Left ventricle myocardium superior (tissue), 1 donor: ENCODE measurements at regions not wholly inside any gene's neighbourhood (a gene's known extent, or its start where the extent isn't known, plus 50 kb on each side); places are given as distances from the start of the nearest gene placed in this dataset.

Experiments
- ATAC-seq: fragments of 200-7000 bp; cut with Tn5 transposase; one replicate; pipeline ENCODE4 v1.9.1; 2020; ENCODE audit warnings: mild to moderate bottlenecking, moderate library complexity
- DNase-seq: peaks from one replicate; pipeline ENCODE4 v3.0.0-alpha.2; 2020
- intact Hi-C: fragments of 100-400 bp; cut with micrococcal nuclease; formaldehyde crosslinking; loops from one replicate; pipeline ENCODE4 v1.11.0; 2022
- donor health status: DM: no; HTN: yes; CAD: no; lungs with severe emphysema.

DNA sequence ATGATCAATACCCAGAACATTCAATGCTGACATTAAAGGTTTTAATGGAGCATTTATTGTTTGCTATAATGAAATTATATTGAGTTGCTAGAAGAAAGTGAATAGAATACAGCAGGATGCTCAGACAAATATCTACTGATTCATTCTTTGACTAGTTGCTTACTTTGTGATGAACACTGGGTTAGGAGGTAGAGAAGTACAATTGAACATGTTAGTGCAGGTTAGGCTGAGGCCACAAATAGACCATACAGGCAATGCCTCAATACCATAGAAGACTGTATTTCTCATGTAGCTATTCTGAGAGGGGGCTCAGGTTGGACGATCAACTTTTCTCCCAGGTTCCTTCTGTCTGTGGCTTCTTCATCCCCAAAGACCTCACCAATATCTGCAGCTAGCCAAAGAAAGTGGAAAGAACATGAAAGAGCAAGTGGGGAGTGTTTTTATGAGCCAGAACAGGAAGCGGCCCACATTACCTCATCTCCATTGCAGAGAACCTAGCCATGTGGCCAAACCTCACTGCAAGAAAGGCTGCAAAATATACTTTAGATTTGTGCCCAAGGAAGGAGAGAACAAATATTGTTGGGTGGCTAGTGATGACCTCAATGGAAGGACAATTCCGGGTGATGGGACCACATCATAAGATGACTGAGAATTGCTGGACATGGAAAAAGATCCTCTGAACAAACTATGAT is 180.3 kb upstream of the GATB start:
- ATAC-seq = no peak
- no peak for DNase-seq
- intact Hi-C loops = no loop called here

DNA sequence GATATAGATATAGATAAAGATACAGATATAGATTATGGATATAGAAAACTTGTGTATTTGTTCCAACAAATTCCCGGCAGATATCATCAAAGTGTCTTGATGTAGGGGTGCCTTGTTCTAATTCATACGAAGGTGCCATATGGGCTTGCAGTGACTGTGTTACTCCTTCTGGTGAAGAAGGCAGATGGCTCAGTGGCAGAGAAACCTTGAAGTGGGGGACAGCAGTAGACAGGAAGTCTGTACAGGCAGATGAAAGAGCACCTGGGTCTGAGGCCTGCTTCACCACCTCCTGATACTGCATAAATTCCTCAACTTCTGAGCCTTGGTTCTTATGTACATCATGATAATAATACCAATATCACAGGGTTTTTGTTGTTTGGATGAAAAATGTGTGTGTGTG is 179.5 kb upstream of the GATB start:
- ATAC-seq (no peak), DNase-seq (no peak)
- intact Hi-C loops = no loop called here

DNA sequence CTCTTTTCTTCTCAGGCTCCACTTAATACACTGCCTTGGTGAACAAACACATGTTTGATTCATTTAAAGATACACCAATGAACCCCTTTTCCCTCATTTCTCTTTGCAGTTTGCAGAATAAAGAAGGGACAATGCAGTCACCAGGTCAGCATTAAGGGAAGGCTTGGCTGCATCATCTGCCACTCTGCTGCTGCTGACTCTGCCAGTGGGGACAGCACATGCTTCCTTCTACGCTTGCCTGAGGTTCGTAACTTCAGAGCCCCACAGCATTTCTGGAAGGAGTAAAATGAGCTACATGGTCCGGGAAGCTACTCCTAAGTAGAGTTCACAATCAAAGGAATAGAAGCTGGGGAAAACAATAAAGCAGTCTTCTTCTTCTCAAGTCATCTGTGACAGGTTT is 178.9 kb upstream of the GATB start:
- intact Hi-C loops = no loop called here
- ATAC-seq = peak; percentile 56
- no peak for DNase-seq

DNA sequence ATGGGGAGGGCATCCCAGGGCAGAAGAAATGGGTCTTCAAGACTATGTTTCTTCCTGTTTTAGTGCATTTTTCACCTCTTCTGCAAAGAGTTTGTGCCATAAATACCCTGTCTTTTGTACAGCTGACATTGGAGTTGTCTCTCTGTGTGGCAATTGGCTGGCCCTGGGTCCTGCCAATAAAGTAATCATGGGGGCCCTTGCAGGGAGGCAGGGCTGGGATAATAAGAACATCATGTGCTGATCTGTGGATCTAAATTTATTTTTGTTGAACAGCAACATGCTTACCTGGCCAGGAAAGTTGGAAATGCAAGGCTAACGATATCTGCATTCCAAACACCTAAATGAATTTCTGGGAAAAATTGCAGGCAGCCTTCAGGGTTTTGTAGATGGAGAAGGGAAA is 174.6 kb upstream of the GATB start:
- no peak for DNase-seq
- intact Hi-C loops = no loop called here
- ATAC-seq = no peak

DNA sequence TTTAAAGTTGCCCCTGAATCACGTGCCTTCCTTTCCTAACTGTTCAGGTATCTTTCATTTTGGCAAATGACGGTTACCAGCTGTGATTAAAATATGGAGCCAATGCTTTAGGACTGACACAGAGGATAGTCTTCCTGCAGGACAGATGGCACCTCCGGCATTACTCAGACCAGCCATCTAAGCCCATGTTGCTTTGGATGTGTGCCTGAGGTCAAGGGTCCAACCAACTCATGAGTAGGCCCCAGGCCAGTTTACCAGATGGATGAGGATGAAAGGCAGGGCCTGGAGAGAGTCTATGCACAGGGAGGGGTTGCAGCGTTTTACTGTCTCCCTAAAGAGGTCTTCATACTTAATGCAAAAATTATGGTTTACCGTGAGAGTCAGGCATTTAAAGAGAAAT is 174.0 kb upstream of the GATB start:
- no peak for ATAC-seq
- DNase-seq = no peak
- intact Hi-C loops = no loop called here

DNA sequence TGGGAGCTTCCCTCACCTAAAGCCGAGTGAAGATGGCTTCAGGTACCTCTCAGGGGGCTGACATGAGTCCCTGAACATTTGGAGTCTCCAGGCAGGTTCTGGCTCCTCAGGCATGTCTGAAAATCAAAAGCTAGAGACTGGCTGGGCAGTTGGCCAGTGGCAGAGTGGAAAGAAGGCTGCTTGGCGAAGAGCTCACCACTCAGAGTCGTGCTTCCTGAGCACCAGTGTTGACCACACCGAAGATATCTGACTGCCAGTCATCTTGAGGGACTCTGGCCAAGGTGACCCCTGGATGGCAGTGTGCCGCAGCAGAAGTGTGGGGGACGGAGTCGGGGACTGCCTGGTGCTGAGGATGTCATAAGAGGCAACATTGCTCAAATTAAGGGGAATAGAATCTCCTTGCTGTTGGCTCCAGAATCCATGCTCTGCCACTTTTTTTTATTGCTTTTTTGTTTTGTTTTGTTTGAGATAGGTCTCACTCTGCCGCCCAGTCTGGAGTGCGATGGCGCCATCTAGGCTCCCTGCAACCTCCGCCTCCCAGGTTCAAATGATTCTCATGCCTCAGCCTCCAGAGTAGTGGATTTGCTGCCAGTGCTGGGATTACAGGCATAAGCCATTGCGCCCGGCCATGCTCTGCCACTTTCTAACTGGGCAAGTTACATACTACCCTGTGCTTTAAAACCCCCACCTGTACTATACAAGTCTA is 172.5 kb upstream of the GATB start:
- ATAC-seq = peak; percentile 70
- intact Hi-C loops = no loop called here

DNA sequence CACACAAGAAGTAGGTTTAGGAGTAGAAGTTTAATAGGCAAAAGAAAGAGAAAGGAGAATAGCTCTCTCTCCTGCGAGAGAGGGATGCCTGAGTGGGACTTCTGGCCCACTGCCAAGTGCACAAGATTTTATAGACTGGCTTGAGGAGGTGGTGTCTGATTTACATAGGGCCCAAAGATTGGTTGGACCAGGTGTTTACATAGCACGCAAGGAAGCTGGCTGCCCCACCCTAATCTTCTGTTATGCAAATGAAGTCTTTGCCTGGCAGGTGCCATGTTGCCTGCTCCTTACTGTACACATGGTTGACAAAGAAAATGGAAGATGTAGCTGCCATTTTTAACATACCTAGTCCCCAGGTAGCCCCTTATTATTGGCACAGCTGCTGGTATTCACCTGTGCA is 170.8 kb upstream of the GATB start:
- no peak for DNase-seq
- intact Hi-C loops = no loop called here
- no peak for ATAC-seq

More for the DNA sequence above, 172.5 kb upstream of the GATB start:
- peak; percentile 30 for DNase-seq

DNA sequence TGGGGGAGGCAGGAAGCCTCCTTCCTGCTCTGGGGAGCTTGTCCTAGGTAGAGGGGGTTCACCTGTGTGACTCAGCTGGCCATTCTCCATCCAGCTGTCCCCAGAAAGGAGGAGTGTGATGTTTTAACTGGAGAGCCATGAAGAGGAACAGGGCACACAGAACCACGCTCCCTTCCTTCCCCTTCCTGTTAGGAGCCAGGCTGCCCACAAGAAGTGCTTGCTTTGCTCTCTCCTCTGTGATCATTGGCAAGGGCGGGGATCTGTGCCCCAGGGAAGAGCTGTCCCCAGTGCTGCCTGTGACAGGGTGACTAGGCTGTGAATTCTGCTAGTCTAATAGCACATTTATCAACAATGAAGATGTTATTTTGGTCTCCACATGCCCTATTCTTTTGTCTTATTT is 169.6 kb upstream of the GATB start:
- peak; percentile 66 for ATAC-seq
- DNase-seq = peak; percentile 35
- intact Hi-C loops = no loop called here

DNA sequence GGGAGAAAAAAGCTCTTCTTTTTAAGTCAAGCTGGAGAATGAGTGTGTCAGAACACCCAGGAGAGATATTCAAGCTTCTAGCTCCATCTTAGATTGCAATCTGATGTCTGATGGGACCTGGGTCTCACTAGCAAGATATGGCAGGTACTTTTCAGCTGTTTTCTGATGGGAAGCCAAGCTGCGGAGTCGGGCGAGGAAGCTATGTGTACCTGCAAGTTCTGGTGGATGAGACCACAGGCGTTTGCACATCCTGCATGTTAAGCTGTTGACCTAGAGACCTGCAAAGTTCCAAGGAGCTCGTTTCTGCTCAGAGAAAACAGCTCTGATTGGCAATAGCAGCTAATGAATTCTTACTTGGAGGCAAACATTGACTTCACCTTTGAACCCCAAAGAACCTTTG is 167.3 kb upstream of the GATB start:
- no peak for ATAC-seq
- DNase-seq = no peak

DNA sequence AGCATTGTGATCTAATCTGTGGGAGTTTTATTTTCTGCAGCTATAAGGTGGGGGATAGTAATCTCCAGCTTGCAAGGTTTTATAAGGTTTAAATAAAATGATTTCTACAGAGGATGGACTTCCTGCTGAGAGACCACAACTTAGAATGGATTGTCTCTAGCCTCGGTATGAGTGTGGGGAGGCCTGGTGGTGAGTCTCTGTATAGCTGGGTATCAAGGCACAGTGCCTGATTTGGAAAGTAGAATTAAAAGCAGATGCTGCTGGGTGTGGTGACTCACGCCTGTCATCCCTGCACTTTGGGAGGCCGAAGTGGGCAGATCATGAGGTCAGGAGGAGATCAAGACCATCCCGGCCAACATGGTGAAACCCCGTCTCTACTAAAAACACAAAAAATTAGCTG is 162.0 kb upstream of the GATB start:
- no peak for ATAC-seq
- no peak for DNase-seq
- intact Hi-C loops = no loop called here

More for the DNA sequence above, 167.3 kb upstream of the GATB start:
- intact Hi-C loops = no loop called here

DNA sequence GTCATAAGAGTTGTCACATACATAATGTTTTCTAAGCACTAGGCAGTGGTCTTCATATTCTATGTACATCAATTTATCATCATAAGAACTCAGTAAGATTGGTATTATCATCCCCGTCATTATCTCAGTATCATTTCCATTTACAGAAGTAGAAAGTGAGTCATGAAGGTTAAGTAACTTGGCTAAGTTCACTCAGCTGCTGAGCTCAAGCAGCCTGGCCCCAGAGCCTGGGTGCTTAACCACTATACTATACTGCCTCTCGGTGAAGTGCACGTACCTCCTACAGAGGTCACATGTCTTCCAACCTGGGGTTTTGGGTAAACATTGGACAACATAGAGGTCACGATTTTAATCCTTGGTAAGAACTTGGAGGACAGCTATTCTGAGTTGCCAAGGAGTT is 161.5 kb upstream of the GATB start:
- ATAC-seq = no peak

DNA sequence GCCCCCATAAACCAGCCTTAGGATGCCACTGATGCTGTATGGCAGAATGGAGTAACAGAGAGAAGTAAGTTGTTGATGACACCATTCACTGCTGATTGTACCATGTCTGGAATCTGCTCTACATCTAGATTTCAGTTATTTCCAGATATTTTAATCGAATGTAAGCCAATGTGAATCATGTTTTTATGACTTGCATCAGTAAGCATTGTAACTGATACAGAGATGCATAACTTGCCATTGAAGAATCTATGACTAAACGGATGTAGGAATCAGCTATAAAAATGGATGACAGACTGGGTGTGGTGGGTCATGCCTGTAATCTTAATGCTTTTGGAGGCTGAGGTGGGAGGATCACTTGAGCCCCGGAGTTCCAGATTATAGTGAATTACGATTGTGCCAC is 161.0 kb upstream of the GATB start:
- ATAC-seq = no peak
- no peak for DNase-seq

More for the DNA sequence above, 161.5 kb upstream of the GATB start:
- intact Hi-C loops = no loop called here
- no peak for DNase-seq

DNA sequence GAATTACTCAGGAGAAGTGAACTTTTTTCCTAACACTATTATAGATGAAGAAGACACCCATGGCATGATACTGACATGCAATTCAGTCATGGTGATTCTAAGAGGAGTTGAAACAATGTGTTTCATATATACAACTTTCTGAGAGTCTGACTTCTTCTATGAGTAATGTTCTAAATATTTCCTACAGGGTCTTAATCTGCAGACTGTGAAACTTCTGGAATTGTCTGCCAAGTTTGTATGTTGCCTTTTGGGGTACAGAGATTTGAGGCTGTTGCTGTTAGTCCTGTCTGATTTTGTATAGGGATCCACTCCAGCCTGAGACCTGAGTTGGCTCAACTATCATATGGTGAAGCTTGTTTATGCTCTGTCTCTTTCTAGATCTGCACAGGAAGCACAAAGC is 160.6 kb upstream of the GATB start:
- intact Hi-C loops = no loop called here
- DNase-seq (no peak), ATAC-seq (no peak)

More for the DNA sequence above, 161.0 kb upstream of the GATB start:
- intact Hi-C loops = no loop called here

DNA sequence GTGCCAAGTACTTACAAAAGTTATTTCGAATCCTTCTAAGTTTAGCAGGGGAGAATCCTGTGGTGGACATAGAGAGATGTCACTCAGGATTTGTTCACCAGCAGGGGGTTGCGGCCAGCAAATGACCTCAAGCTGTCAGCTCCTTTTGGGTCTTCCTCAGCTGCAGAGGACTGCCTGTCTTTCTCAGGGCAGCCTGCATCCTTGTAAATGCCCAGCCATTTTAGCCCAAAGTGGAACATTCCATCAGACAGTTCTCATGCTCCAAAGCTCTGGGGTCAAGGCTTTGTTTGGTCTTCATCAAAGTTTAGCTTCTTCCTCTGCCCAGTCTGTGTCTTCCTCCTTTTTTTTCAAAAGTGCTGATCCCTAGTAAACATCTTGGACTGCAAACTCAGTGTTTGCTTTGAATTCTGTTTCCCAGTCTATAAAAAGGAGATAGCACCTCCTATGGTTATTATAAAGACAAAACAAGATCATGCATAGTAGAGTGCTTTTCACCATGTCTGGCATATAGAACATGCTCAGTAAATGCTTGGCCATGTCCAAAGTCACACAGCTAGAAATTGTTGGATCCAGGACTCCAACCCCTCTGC is 156.4 kb upstream of the GATB start:
- ATAC-seq (no peak), DNase-seq (no peak)
- intact Hi-C loops = no loop called here

DNA sequence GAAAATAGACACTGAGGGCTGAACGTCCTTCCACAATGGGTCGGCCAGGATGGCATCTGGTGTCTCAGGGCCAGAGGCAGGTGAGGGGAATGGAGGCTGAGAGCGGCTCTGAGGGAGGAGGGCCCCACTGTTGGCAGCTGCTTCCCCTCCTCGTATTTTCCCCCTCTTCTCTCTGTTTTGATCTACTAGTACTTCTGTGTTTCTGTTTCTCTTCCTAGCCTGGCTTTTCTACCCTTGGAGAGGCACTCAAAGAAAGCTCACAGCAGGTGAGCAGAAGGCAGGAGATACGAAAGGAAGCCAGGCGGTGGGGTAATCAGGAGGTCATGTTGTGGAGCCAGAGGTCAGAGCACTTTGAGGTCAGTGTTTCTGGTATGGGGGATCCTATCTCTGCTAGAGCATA is 151.8 kb upstream of the GATB start:
- intact Hi-C loops = no loop called here
- ATAC-seq (no peak), DNase-seq (no peak)

DNA sequence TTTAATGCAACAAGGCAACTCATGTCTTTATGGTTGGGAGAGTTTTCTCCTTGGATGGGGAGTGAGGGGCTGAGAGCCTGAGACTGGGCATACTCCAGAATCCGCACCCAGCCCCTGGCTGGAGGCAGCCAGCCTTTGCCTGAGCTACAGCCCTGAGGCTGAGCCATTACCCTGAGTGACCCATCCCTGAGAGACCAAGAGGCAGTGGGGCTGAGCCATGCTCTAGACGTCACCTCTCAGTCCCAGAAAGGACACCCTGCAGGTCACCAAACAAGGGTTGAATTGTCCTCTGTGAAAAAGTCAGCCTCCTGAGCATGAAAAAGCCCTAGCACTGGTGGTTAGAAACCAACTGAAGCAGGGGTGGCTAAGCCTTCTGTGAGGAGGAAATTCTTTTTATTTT is 151.2 kb upstream of the GATB start:
- ATAC-seq = no peak
- intact Hi-C loops = no loop called here

DNA sequence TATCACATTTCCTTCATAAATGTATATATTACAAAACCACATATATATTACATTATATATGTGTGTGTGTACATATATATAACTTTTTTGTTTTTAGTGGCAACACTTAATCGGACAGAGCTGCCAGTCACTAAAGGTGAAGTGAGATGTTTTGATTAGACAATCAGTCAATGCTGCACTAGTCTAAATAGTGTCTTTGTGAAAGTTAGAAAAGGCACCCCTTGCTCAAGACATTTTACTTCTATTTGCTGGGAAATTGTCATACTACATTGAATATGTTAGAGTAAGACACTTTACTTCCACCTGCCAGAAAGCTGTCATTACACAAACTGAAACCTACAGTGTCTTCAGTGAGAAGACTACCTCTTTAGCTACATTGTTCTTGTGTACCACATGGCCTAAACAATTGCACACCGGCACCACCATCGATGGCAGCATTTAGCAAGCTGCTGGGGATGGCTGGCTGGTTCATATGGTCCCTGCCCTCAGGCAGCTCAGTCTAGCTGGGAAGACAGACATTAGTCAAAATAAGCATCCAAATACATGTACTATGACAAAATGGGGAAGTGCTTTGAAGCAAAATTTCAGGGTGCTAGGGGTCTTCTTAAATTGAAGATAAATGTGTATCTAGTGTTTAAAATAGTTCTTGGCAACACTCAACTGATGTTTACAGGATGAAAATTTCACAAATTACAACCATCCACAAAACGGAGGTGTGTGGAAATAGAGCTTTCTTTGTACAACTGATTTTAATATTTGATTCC is 148.1 kb upstream of the GATB start:
- no peak for ATAC-seq
- DNase-seq = no peak
- intact Hi-C loops = no loop called here

More for the DNA sequence above, 151.2 kb upstream of the GATB start:
- no peak for DNase-seq

DNA sequence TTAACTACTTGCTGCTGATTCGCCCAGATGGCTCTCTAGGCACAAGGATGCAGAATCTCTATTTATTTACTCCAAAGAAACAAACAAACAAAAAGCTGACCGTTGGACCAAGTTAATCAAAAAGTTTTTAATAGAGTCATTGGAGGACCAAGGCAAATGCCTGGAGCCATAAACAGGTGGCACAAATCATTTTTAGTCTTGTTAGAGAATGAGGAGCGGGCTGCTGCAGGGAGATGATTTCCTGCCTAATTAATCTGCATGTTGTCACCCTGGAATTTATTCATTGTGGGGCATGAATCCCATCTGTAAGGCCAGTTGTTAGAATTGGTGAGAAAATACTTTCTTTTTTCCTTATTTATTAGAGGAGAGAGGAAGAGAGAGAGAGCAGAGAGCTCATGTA is 147.4 kb upstream of the GATB start:
- intact Hi-C loops = no loop called here
- ATAC-seq (no peak), DNase-seq (no peak)

DNA sequence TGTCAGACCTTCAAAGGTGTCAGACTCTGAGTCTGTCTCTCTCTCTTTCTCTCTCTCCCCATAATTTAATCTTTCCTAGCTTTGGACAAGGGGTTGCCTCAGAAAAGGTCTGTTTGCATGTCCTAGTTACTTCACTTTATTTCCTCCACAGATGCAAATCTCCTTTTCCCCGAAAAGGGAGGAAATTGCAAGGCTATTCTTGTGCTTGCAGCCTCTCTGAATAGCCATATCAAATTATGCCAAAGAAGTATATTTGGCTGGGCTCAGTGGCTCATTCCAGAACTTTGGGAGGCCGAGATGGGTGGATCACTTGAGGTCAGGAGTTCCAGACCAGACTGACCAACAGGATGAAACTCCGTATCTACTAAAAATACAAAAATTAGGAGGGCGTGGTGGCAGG is 145.6 kb upstream of the GATB start:
- intact Hi-C loops = no loop called here
- ATAC-seq = no peak
- no peak for DNase-seq

DNA sequence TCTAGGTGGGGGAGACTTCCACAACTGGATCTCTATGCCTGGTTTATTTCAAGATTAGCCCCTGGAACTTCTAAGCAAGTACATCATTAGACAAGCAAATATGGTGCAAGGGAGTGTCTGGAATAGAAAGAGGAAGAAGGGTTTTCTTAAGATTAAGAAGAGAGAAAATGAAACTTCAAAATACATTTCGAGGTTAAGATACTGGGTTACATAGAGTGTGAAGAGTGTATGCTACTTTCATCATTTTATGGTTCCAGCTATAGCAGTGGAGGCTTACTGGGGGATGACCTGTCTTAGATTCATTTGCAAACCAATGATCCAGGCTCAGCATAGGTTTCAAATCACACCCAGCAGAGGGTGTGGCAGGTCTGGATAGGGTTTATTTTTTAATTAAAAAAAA is 144.4 kb upstream of the GATB start:
- ATAC-seq = no peak
- intact Hi-C loops = no loop called here

More for the DNA sequence above, 144.4 kb upstream of the GATB start:
- no peak for DNase-seq
